Psoas muscle (tissue), 7 donors: ENCODE measurements at regions not wholly inside any gene's neighbourhood (a gene's known extent, or its start where the extent isn't known, plus 50 kb on each side); places are given as distances from the start of the nearest gene placed in this dataset.

ENCODE experiments used
- ATAC-seq, 4 donors: fragments of 200-7000 bp; cut with Tn5 transposase; one replicate each; pipeline ENCODE4 v1.9.1; 2020; ENCODE audit warnings: moderate library complexity in 3 of 4, mild to moderate bottlenecking in 2 of 4
- DNase-seq, 2 donors: peaks; one replicate each; pipeline ENCODE4 v3.0.0-alpha.2; 2020
- H3K27ac ChIP-seq: fragments of 200-600 bp; one replicate; pipeline ENCODE4 v1.8.0; 2022
- H3K27me3 ChIP-seq, 3 donors: fragments of 200-600 bp in 1 of 3; one replicate each; pipeline versions ENCODE4 v1.6.1 to v1.8.0; 2013 to 2022; ENCODE audit warnings: low read length in 2 of 3, mild to moderate bottlenecking in 2 of 3, moderate library complexity in 1 of 3; ENCODE audit not compliant: insufficient read depth in 3 of 3
- H3K36me3 ChIP-seq, 2 donors: fragments of 200-600 bp in 1 of 2; one replicate each; pipeline versions ENCODE4 v1.6.1 to v1.8.0; 2013 to 2022; ENCODE audit warnings: low read depth in 1 of 2, mild to moderate bottlenecking in 1 of 2, moderate library complexity in 1 of 2; ENCODE audit not compliant: insufficient read depth in 1 of 2
- H3K4me1 ChIP-seq: fragments of 200-600 bp; one replicate; pipeline ENCODE4 v1.8.0; 2022
- H3K4me3 ChIP-seq: fragments of 200-600 bp; one replicate; pipeline ENCODE4 v1.8.0; 2022; ENCODE audit warnings: mild to moderate bottlenecking
- H3K9me3 ChIP-seq: fragments of 200-600 bp; one replicate; pipeline ENCODE4 v1.8.0; 2022
- CTCF ChIP-seq: fragments of 200-600 bp; IDR thresholded peaks from one replicate; pipeline ENCODE4 v1.8.0; 2022; ENCODE audit warnings: antibody characterized with exemption
- WGBS, 3 donors: extraction: QIAGEN DNeasy Blood & Tissue Kit; methylation state at CpG; one replicate each; pipeline versions ENCODE4 v1.1.6 to v1.1.7; 2013; 5-methylcytosine and 5-hydroxymethylcytosine counted together
- intact Hi-C, 2 donors: fragments of 100-400 bp; cut with DNase I; formaldehyde crosslinking; loops; one replicate each; pipeline versions ENCODE4 v1.11.0 to v1.14.2; 2022
- donor health status: healthy with polysubstance abuse.
- donor health status: DM: no; HTN: no; CAD: no; lungs with moderate emphysema.
- donor health status: Bipolar disorder and iron deficiency.
- donor health status: healthy.
- donor health status: DM: yes; HTN: yes; CAD: no.
- donor health status: DM: no; HTN: no; CAD: no.
- donor health status: DM: yes; HTN: yes; CAD: no.

GRCh38 chr16:9495824-9496223 lies 404.4 kb downstream of the HAPSTR1 start:
- no peak for TF ChIP-seq CTCF
- Histone ChIP-seq H3K4me3 (no peak overlapping the region), H3K9me3 (peaks cover 4% of the 10 kb centered on the region), H3K4me1 (no peaks in the 10 kb centered on the region), H3K27ac (no peak overlapping the region), H3K36me3 (no peaks in the 10 kb centered on the region), H3K27me3 (no peaks in the 10 kb centered on the region)
- ATAC-seq (no peak), DNase-seq (no peak)
- intact Hi-C loops: no loop called here
- 78 to 85% (median 84%) methylated on average over 3 of the region's 3 CpGs for WGBS, 3 donors

GRCh38 chr16:9497750-9498149 lies 406.3 kb downstream of the HAPSTR1 start:
- TF ChIP-seq CTCF: no peak
- Histone ChIP-seq H3K9me3 (peaks cover 2% of the 10 kb centered on the region), H3K4me1 (no peaks in the 10 kb centered on the region), H3K27me3 (no peaks in the 10 kb centered on the region), H3K36me3 (no peaks in the 10 kb centered on the region), H3K27ac (no peak overlapping the region), H3K4me3 (no peak overlapping the region)
- ATAC-seq (no peak), DNase-seq (no peak)
- WGBS, 3 donors: 30 to 68% (median 40%) methylated on average over 3 of the region's 3 CpGs
- intact Hi-C loops: no loop called here

GRCh38 chr16:9499941-9500593 lies 408.6 kb downstream of the HAPSTR1 start:
- H3K27ac ChIP-seq: no peak overlapping the region
- no peak overlapping the region for H3K4me3 ChIP-seq
- ATAC-seq (no peak), DNase-seq (no peak)
- H3K27me3 ChIP-seq: no peaks in the 10 kb centered on the region
- H3K4me1 ChIP-seq: no peaks in the 10 kb centered on the region
- intact Hi-C loops: no loop called here
- H3K9me3 ChIP-seq: no peaks in the 10 kb centered on the region
- 3 to 18% (median 12%) methylated on average over 1 of the region's 1 CpG for WGBS, 3 donors
- TF ChIP-seq CTCF: no peak
- H3K36me3 ChIP-seq: no peaks in the 10 kb centered on the region

GRCh38 chr16:9500872-9501271 lies 409.4 kb downstream of the HAPSTR1 start:
- WGBS, 3 donors: 87 to 93% (median 90%) methylated on average over 2 of the region's 2 CpGs
- no peaks in the 10 kb centered on the region for H3K4me1 ChIP-seq
- no peaks in the 10 kb centered on the region for H3K27me3 ChIP-seq
- intact Hi-C loops: no loop called here
- H3K36me3 ChIP-seq: no peaks in the 10 kb centered on the region
- ATAC-seq: no peak
- no peak overlapping the region for H3K4me3 ChIP-seq
- no peak for TF ChIP-seq CTCF
- H3K27ac ChIP-seq: no peak overlapping the region
- no peak for DNase-seq
- no peaks in the 10 kb centered on the region for H3K9me3 ChIP-seq
